ENCODE measurements at regions not wholly inside any gene's neighbourhood (a gene's known extent, or its start where the extent isn't known, plus 50 kb on each side); places are given as distances from the start of the nearest gene placed in this dataset.
"Not testable (repeated sequence)": the region's sequence is repeated elsewhere in the genome, so short reads cannot be mapped to it uniquely, and the experiment has no call there.

- ATAC-seq (replicated peaks in 1 of 4) (no peak), DNase-seq (no peak)
- CTCF ChIA-PET, result no interaction called here
- Histone ChIP-seq H3K9me3 (no peaks in the 10 kb centered on the region), H3K27ac (ENCODE audit: low read length) (no peak overlapping the region), H3K4me1 (ENCODE audit: control insufficient read depth in 1 of 2, extremely low read depth in 1 of 2, insufficient read depth in 2 of 2, low read length in 2 of 2) (no peaks in the 10 kb centered on the region), H3K36me3 (ENCODE audit: control insufficient read depth in 2 of 2, extremely low read depth in 1 of 2, insufficient read depth in 1 of 2, low read length in 1 of 2) (no peaks in the 10 kb centered on the region), H3K4me3 (ENCODE audit: control insufficient read depth in 1 of 2, extremely low read depth in 1 of 2, low read length in 1 of 2) (no peak overlapping the region), H3K27me3 (replicated peaks in 1 of 2; ENCODE audit: control insufficient read depth in 2 of 2, extremely low read depth in 1 of 2, insufficient read depth in 2 of 2, low read length in 1 of 2) (no peaks in the 10 kb centered on the region)
- Mint-ChIP-seq H3K4me1 (no peaks in the 10 kb centered on the region), H3K36me3 (no peaks in the 10 kb centered on the region), H3K9me3 (peaks cover 0 to 3% (median 0%) of the 10 kb centered on the region in 3 donors), H3K27ac (no peak overlapping the region), H3K27me3 (no peaks in the 10 kb centered on the region), H3K4me3 (no peak overlapping the region)
- no CpG with 5 or more reads among the region's 2 CpGs for WGBS (ENCODE audit: insufficient coverage)
- POLR2A ChIA-PET, result no interaction called here
Measured at GRCh38 chr3:36182024-36182423, 198.3 kb upstream of the STAC start.

- H3K4me3 ChIP-seq (ENCODE audit: control insufficient read depth in 1 of 2, extremely low read depth in 1 of 2, low read length in 1 of 2); H3K9me3 Mint-ChIP-seq; POLR2A ChIA-PET; H3K27me3 ChIP-seq (replicated peaks in 1 of 2; ENCODE audit: control insufficient read depth in 2 of 2, extremely low read depth in 1 of 2, insufficient read depth in 2 of 2, low read length in 1 of 2); H3K9me3 ChIP-seq; H3K36me3 ChIP-seq (ENCODE audit: control insufficient read depth in 2 of 2, extremely low read depth in 1 of 2, insufficient read depth in 1 of 2, low read length in 1 of 2); H3K27ac Mint-ChIP-seq; CTCF ChIA-PET; ATAC-seq (replicated peaks in 1 of 4); DNase-seq; H3K4me1 ChIP-seq (ENCODE audit: control insufficient read depth in 1 of 2, extremely low read depth in 1 of 2, insufficient read depth in 2 of 2, low read length in 2 of 2); H3K36me3 Mint-ChIP-seq; H3K4me1 Mint-ChIP-seq; H3K4me3 Mint-ChIP-seq; H3K27ac ChIP-seq (ENCODE audit: low read length); H3K27me3 Mint-ChIP-seq: not testable (repeated sequence)
- WGBS (ENCODE audit: insufficient coverage), result no CpG with 5 or more reads among the region's 2 CpGs
Measured at GRCh38 chr3:36187197-36187596, 193.1 kb upstream of the STAC start.

- DNase-seq (no peak), ATAC-seq (replicated peaks in 1 of 4) (no peak)
- Histone ChIP-seq H3K4me1 (ENCODE audit: control insufficient read depth in 1 of 2, extremely low read depth in 1 of 2, insufficient read depth in 2 of 2, low read length in 2 of 2) (no peaks in the 10 kb centered on the region), H3K4me3 (ENCODE audit: control insufficient read depth in 1 of 2, extremely low read depth in 1 of 2, low read length in 1 of 2) (no peak overlapping the region), H3K27ac (ENCODE audit: low read length) (no peak overlapping the region), H3K36me3 (ENCODE audit: control insufficient read depth in 2 of 2, extremely low read depth in 1 of 2, insufficient read depth in 1 of 2, low read length in 1 of 2) (no peaks in the 10 kb centered on the region), H3K9me3 (no peaks in the 10 kb centered on the region), H3K27me3 (replicated peaks in 1 of 2; ENCODE audit: control insufficient read depth in 2 of 2, extremely low read depth in 1 of 2, insufficient read depth in 2 of 2, low read length in 1 of 2) (no peaks in the 10 kb centered on the region)
- no peak overlapping the region for H3K4me3 Mint-ChIP-seq
- peaks cover 5 to 7% (median 7%) of the 10 kb centered on the region in 3 donors for H3K9me3 Mint-ChIP-seq
- ChIA-PET POLR2A (no interaction called here), CTCF (no interaction called here)
- no peaks in the 10 kb centered on the region for H3K36me3 Mint-ChIP-seq
- no peak overlapping the region for H3K27ac Mint-ChIP-seq
- no peaks in the 10 kb centered on the region for H3K4me1 Mint-ChIP-seq
- H3K27me3 Mint-ChIP-seq, result no peaks in the 10 kb centered on the region
Measured at GRCh38 chr3:36192901-36193300, 187.4 kb upstream of the STAC start.

GRCh38 chr3:36193448-36193847, 186.9 kb upstream of the STAC start:
- Mint-ChIP-seq H3K36me3 (no peaks in the 10 kb centered on the region), H3K27ac (no peak overlapping the region), H3K9me3 (peaks cover 2 to 7% (median 7%) of the 10 kb centered on the region in 3 donors), H3K4me1 (no peaks in the 10 kb centered on the region), H3K4me3 (no peak overlapping the region), H3K27me3 (no peaks in the 10 kb centered on the region)
- H3K4me3 ChIP-seq (ENCODE audit: control insufficient read depth in 1 of 2, extremely low read depth in 1 of 2, low read length in 1 of 2), result no peak overlapping the region
- no peaks in the 10 kb centered on the region for H3K9me3 ChIP-seq
- CTCF ChIA-PET, result no interaction called here
- H3K27ac ChIP-seq (ENCODE audit: low read length), result no peak overlapping the region
- WGBS (ENCODE audit: insufficient coverage), result no CpG with 5 or more reads among the region's 2 CpGs
- H3K4me1 ChIP-seq (ENCODE audit: control insufficient read depth in 1 of 2, extremely low read depth in 1 of 2, insufficient read depth in 2 of 2, low read length in 2 of 2), result no peaks in the 10 kb centered on the region
- no peaks in the 10 kb centered on the region for H3K27me3 ChIP-seq (replicated peaks in 1 of 2; ENCODE audit: control insufficient read depth in 2 of 2, extremely low read depth in 1 of 2, insufficient read depth in 2 of 2, low read length in 1 of 2)
- POLR2A ChIA-PET, result no interaction called here
- no peaks in the 10 kb centered on the region for H3K36me3 ChIP-seq (ENCODE audit: control insufficient read depth in 2 of 2, extremely low read depth in 1 of 2, insufficient read depth in 1 of 2, low read length in 1 of 2)
- ATAC-seq (replicated peaks in 1 of 4) (no peak), DNase-seq (no peak)

- Mint-ChIP-seq H3K9me3 (peaks cover 0 to 2% (median 2%) of the 10 kb centered on the region in 3 donors), H3K27me3 (no peaks in the 10 kb centered on the region), H3K4me1 (no peaks in the 10 kb centered on the region), H3K36me3 (no peaks in the 10 kb centered on the region), H3K4me3 (no peak overlapping the region), H3K27ac (no peak overlapping the region)
- H3K4me1 ChIP-seq (ENCODE audit: control insufficient read depth in 1 of 2, extremely low read depth in 1 of 2, insufficient read depth in 2 of 2, low read length in 2 of 2), result no peaks in the 10 kb centered on the region
- ChIA-PET POLR2A (no interaction called here), CTCF (no interaction called here)
- H3K4me3 ChIP-seq (ENCODE audit: control insufficient read depth in 1 of 2, extremely low read depth in 1 of 2, low read length in 1 of 2), result no peak overlapping the region
- no peaks in the 10 kb centered on the region for H3K36me3 ChIP-seq (ENCODE audit: control insufficient read depth in 2 of 2, extremely low read depth in 1 of 2, insufficient read depth in 1 of 2, low read length in 1 of 2)
- DNase-seq (no peak), ATAC-seq (replicated peaks in 1 of 4) (no peak)
- H3K27me3 ChIP-seq (replicated peaks in 1 of 2; ENCODE audit: control insufficient read depth in 2 of 2, extremely low read depth in 1 of 2, insufficient read depth in 2 of 2, low read length in 1 of 2), result no peaks in the 10 kb centered on the region
- H3K27ac ChIP-seq (ENCODE audit: low read length), result no peak overlapping the region
- no peaks in the 10 kb centered on the region for H3K9me3 ChIP-seq
Measured at GRCh38 chr3:36196058-36196457, 184.2 kb upstream of the STAC start.

- WGBS (ENCODE audit: insufficient coverage), result no CpG with 5 or more reads among the region's 1 CpG
- no peak for ATAC-seq (replicated peaks in 1 of 4)
- no peak overlapping the region for H3K27ac Mint-ChIP-seq
- no peaks in the 10 kb centered on the region for H3K4me1 Mint-ChIP-seq
- no peaks in the 10 kb centered on the region for H3K9me3 ChIP-seq
- no peaks in the 10 kb centered on the region for H3K36me3 Mint-ChIP-seq
- no peak overlapping the region for H3K4me3 Mint-ChIP-seq
- H3K9me3 Mint-ChIP-seq, result peaks cover 0 to 2% (median 0%) of the 10 kb centered on the region in 3 donors
- H3K27me3 Mint-ChIP-seq, result no peaks in the 10 kb centered on the region
- H3K4me1 ChIP-seq (ENCODE audit: control insufficient read depth in 1 of 2, extremely low read depth in 1 of 2, insufficient read depth in 2 of 2, low read length in 2 of 2), result no peaks in the 10 kb centered on the region
- H3K36me3 ChIP-seq (ENCODE audit: control insufficient read depth in 2 of 2, extremely low read depth in 1 of 2, insufficient read depth in 1 of 2, low read length in 1 of 2), result no peaks in the 10 kb centered on the region
- no peak for DNase-seq
- H3K27me3 ChIP-seq (replicated peaks in 1 of 2; ENCODE audit: control insufficient read depth in 2 of 2, extremely low read depth in 1 of 2, insufficient read depth in 2 of 2, low read length in 1 of 2), result no peaks in the 10 kb centered on the region
- ChIA-PET POLR2A (no interaction called here), CTCF (no interaction called here)
- no peak overlapping the region for H3K27ac ChIP-seq (ENCODE audit: low read length)
- H3K4me3 ChIP-seq (ENCODE audit: control insufficient read depth in 1 of 2, extremely low read depth in 1 of 2, low read length in 1 of 2), result no peak overlapping the region
Measured at GRCh38 chr3:36197151-36197550, 183.2 kb upstream of the STAC start.

- H3K4me3 ChIP-seq (ENCODE audit: control insufficient read depth in 1 of 2, extremely low read depth in 1 of 2, low read length in 1 of 2), result no peak overlapping the region
- Mint-ChIP-seq H3K4me1 (no peaks in the 10 kb centered on the region), H3K9me3 (no peaks in the 10 kb centered on the region), H3K27ac (no peak overlapping the region), H3K4me3 (no peak overlapping the region), H3K36me3 (no peaks in the 10 kb centered on the region), H3K27me3 (no peaks in the 10 kb centered on the region)
- no peak for ATAC-seq (replicated peaks in 1 of 4)
- H3K9me3 ChIP-seq, result no peaks in the 10 kb centered on the region
- no peaks in the 10 kb centered on the region for H3K36me3 ChIP-seq (ENCODE audit: control insufficient read depth in 2 of 2, extremely low read depth in 1 of 2, insufficient read depth in 1 of 2, low read length in 1 of 2)
- H3K4me1 ChIP-seq (ENCODE audit: control insufficient read depth in 1 of 2, extremely low read depth in 1 of 2, insufficient read depth in 2 of 2, low read length in 2 of 2), result no peaks in the 10 kb centered on the region
- no peaks in the 10 kb centered on the region for H3K27me3 ChIP-seq (replicated peaks in 1 of 2; ENCODE audit: control insufficient read depth in 2 of 2, extremely low read depth in 1 of 2, insufficient read depth in 2 of 2, low read length in 1 of 2)
- ChIA-PET CTCF (no interaction called here), POLR2A (no interaction called here)
- H3K27ac ChIP-seq (ENCODE audit: low read length), result no peak overlapping the region
- DNase-seq, result no peak
Measured at GRCh38 chr3:36201546-36201945, 178.8 kb upstream of the STAC start.
